NCI-H2196 treated with DMSO at 0.1 percent for 48 hours (cell line): ENCODE measurements at regions not wholly inside any gene's neighbourhood (a gene's known extent, or its start where the extent isn't known, plus 50 kb on each side); places are given as distances from the start of the nearest gene placed in this dataset.

ENCODE experiments used
- DNase-seq: peaks from one replicate; lab custom pipeline; 2025; ENCODE audit not compliant: unreplicated experiment; lab: John Stamatoyannopoulos, UW

DNA sequence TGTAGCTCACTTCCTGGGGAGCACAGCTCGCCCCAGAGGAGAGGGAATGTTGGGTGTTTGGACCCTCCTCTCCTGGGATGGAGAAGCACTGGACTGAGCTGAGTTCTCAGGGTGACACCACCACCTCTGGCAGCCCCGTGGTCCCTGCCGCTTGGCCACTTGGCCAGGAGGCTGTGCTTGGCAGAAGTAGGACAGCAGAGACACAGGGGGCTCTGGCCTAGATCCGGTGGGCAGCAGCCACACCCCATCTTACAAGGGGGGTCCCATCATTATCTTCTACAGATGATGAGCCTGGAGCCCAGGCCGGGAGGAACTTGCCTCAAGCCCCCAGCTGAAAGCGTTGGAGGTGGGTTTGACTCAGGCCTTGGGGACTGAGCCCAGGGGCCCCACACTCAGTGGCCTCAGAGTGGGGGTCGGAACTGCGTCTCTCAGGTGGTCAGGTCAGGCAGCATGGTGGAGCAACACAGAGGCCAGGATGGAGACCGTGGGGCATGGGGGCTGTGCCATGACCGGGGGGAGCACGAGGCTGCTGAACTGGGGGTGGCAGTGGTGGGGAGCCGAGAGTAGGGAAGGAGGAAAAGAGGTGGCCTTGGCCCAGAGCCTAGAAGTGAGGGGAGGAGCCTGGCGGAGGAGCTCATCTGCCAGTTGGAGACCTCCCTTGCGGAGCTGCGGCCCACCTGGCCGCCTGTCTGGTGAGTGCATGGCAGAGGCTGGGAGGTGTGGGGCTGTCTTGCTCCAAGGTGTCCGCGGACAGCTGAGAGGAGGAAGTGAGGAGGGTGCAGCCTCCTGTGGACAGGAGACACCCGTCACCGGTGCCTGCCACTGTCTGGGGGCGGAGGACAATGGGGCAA, 63.6 kb upstream of the HDAC4 start:
- no peak for DNase-seq

- no peak for DNase-seq
Observed at GRCh38 chr2:239463541-239464165, 62.8 kb upstream of the HDAC4 start.

DNA sequence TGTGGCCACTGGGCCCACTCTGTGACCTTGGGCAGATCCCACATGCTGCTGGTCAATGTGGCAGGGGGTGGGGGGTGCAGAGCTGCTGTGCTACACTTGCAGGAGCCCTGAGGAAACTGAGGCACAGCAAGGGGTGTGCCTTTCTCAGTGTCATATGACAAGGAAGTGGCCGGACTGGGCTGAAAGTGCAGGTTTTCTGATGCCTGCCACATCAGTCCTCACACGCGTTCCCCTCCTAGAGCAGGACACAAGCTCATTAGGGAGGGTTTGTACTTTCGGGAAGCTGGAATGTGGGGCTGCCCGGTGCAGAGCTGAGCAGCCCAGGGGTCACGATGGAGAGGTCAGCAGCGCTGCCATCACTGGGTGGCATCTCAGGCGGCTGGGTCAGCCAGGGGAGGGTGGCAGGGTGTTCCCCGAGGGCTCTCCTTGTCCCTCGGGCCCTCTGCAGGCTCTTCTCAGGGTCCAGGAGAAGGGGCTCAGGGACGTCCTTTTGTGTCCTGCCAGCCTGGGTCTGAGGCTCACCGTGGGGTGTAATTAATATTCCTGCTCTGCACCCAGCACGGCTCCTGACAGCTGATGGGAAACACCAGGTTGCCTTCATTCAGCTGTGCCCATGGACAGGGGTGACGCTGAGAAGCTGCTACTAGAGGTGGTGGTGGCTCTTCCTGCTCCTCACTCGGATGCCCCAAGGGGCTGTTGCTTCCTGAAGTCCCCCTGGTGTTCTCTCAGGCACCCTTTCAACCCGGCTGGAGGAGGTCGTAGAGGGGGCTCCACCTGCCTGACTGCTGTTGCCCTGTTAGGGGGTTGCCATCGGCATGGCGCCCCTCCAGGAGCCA, 62.1 kb upstream of the HDAC4 start:
- no peak for DNase-seq

GRCh38 chr2:239462191-239462515, 61.3 kb upstream of the HDAC4 start:
- no peak for DNase-seq

GRCh38 chr2:239461291-239462190, 60.7 kb upstream of the HDAC4 start:
- no peak for DNase-seq

- no peak for DNase-seq
Observed at GRCh38 chr2:239460780-239461179, 60.0 kb upstream of the HDAC4 start.

- DNase-seq = no peak
Observed at GRCh38 chr2:239459606-239460005, 58.8 kb upstream of the HDAC4 start.

DNA sequence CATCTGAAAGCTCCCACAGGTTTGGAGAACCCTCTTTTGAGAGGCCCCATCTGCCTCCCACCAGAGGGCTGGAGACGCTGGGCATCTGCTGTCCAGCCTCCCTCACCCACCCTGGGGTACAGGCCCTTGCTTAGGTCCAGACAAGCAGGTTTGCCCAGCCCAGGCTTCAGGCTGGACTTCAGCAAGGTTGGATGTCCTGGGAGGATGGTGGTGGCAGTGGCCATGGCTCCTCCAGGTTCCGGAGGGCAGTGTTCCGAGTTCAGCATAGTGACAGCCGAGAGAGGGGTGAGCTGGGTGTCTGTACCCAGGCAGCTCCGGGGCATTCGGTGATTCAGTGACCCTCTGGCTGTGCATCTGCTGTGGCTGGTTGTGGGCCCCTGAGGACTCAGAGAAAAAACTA, 58.2 kb upstream of the HDAC4 start:
- no peak for DNase-seq

DNA sequence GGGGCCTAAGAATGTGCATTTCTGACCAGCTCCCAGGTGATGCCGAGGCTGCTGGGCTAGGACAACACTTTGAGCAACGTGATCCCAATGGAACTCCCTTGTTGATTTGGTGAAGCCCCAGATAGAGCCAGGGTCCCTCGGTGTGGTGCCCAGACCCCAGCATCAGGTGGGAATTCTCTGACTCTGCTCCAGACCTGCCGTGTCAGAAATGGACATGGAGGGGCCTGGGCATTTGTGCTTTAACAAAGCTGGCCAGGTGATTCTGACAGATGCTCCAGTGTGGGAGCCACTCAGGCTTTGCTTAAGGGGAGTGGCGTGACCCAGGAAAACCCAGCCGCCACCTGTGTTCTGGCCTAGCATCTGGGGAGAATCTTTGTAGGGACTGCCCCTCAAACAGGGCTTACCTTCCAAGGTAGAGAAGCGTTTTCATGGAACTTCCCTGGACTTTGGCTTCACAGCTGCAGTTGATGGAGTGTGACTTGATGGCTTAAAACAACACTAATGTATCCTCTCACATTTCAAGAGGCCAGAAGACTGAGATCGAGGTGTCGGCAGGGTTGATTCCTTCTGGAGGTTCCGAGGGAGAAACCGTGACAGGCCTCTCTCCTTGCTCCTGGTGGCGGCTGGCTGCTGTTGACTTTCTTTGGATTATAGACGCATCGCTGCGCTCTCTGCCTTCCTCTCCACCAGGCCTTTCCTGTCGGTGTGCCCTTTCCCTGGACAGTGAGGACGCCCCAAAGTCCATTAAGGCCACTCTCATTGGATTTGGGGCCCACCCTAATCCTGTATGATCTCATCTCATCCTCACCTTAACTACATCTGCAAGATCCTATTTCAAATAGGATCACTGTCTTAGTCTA, 57.0 kb upstream of the HDAC4 start:
- no peak for DNase-seq

DNA sequence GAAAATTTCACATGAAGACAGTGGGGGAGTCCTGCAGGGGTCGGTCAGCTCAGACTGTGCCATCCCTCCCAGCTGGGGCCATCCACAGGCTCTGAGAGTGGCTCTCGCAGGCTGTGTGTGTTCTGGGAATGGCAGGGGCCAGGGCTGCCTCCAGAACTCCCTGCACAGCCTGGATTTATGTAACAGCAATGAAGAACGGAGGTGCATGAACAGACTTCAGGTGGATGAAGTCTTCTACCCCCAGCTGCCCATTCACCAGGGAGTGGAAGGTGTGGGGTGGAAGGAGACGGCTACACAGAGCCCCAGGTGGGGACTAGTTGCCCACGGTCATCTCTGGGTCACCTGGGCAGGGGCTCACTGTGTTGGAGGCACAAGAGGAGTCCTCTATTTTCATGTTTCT, 56.1 kb upstream of the HDAC4 start:
- DNase-seq = no peak

GRCh38 chr2:239455436-239456203, 54.8 kb upstream of the HDAC4 start:
- DNase-seq = no peak

- no peak for DNase-seq
Observed at GRCh38 chr2:239454507-239454906, 53.7 kb upstream of the HDAC4 start.
